ENCODE measurements at regions not wholly inside any gene's neighbourhood (a gene's known extent, or its start where the extent isn't known, plus 50 kb on each side); places are given as distances from the start of the nearest gene placed in this dataset.

GRCh38 chr17:77282524-77283515 is 142.1 kb downstream of the SEC14L1 start:
- TF ChIP-seq EZH2 (IDR thresholded peaks at IDR 0.05; ENCODE audit: low read depth), result no peak
- no peak for TF ChIP-seq CTCF (conservative IDR thresholded peaks at IDR 0.05)
